Tibial artery (tissue), 4 donors: ENCODE measurements at regions not wholly inside any gene's neighbourhood (a gene's known extent, or its start where the extent isn't known, plus 50 kb on each side); places are given as distances from the start of the nearest gene placed in this dataset.

Source experiments
- DNase-seq, 2 donors: peaks; one replicate each; pipeline ENCODE4 v3.0.0-alpha.2; 2019
- H3K27ac ChIP-seq, 2 donors: fragments of 200-600 bp; sonication (generic) in 1 of 2; 1 replicate in 1 of 2; 2 replicates in 1 of 2; pipeline ENCODE4 v1.5.1; 2018 to 2019; ENCODE audit warnings: mild to moderate bottlenecking in 1 of 2
- H3K27me3 ChIP-seq, 2 donors: fragments of 200-600 bp; sonication (generic) in 1 of 2; one replicate each; pipeline versions ENCODE4 v1.5.1 to v1.6.0; 2016 to 2019
- H3K36me3 ChIP-seq, 3 donors: fragments of 200-600 bp; sonication (generic) in 2 of 3; one replicate each; pipeline ENCODE4 v1.5.1; 2016 to 2019; ENCODE audit warnings: mild to moderate bottlenecking in 2 of 3
- H3K4me1 ChIP-seq, 4 donors: fragments of 200-600 bp; sonication (generic) in 2 of 4; 1 replicate in 3 of 4; 2 replicates in 1 of 4; pipeline ENCODE4 v1.5.1; 2016 to 2019
- H3K4me3 ChIP-seq, 2 donors: fragments of 200-600 bp; sonication (generic) in 1 of 2; 1 replicate in 1 of 2; 2 replicates in 1 of 2; pipeline ENCODE4 v1.5.1; 2018 to 2019; ENCODE audit warnings: mild to moderate bottlenecking in 2 of 2
- H3K9me3 ChIP-seq, 3 donors: fragments of 200-600 bp; sonication (generic) in 1 of 3; one replicate each; pipeline ENCODE4 v1.5.1; 2016 to 2019
- intact Hi-C: fragments of 100-400 bp; cut with DNase I; formaldehyde crosslinking; loops from one replicate; pipeline ENCODE4 v1.15.0; 2023; ENCODE audit warnings: low total_unique reads
- TF ChIP-seq, protein P1 (sequence below), 2 experiments: fragments of 200-600 bp in 1 of 2; fragments of 450-650 bp in 1 of 2; IDR thresholded peaks; one replicate each; pipeline ENCODE4 v1.5.1; 2017 to 2019; ENCODE audit warnings: antibody characterized with exemption in 2 of 2, mild to moderate bottlenecking in 1 of 2, moderate library complexity in 1 of 2

DNA sequence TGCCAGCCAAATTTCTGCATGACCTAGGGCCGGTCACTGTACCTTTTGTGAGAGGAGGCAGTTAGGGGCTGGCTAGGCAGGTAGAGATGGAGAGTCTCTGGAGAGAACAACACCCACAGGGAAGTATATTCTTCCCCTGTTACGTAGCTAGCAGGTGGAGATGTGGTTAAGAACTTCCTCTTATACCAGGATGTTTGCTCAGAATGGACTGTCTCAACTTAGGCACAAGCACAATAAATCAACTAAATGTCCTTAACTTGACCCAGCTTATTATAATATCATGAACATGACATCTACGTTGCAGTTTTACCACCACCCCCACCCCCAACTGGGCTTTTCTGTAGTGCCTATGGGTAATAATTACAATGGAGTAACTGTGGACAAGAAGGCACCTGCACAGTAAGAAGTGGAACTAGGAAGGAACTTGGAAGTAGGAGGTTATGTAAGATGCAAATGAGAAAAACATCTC is 60.7 kb upstream of the MPEG1 start:
- TF ChIP-seq, protein P1, sequence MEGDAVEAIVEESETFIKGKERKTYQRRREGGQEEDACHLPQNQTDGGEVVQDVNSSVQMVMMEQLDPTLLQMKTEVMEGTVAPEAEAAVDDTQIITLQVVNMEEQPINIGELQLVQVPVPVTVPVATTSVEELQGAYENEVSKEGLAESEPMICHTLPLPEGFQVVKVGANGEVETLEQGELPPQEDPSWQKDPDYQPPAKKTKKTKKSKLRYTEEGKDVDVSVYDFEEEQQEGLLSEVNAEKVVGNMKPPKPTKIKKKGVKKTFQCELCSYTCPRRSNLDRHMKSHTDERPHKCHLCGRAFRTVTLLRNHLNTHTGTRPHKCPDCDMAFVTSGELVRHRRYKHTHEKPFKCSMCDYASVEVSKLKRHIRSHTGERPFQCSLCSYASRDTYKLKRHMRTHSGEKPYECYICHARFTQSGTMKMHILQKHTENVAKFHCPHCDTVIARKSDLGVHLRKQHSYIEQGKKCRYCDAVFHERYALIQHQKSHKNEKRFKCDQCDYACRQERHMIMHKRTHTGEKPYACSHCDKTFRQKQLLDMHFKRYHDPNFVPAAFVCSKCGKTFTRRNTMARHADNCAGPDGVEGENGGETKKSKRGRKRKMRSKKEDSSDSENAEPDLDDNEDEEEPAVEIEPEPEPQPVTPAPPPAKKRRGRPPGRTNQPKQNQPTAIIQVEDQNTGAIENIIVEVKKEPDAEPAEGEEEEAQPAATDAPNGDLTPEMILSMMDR (IDR thresholded peaks at IDR 0.05): no peak
- no peak overlapping the region for H3K4me3 ChIP-seq
- no peaks in the 10 kb centered on the region for H3K4me1 ChIP-seq
- no peaks in the 10 kb centered on the region for H3K9me3 ChIP-seq
- no peaks in the 10 kb centered on the region for H3K36me3 ChIP-seq
- intact Hi-C loops: no loop called here
- no peak for DNase-seq
- H3K27me3 ChIP-seq: no peaks in the 10 kb centered on the region
- H3K27ac ChIP-seq: no peak overlapping the region

DNA sequence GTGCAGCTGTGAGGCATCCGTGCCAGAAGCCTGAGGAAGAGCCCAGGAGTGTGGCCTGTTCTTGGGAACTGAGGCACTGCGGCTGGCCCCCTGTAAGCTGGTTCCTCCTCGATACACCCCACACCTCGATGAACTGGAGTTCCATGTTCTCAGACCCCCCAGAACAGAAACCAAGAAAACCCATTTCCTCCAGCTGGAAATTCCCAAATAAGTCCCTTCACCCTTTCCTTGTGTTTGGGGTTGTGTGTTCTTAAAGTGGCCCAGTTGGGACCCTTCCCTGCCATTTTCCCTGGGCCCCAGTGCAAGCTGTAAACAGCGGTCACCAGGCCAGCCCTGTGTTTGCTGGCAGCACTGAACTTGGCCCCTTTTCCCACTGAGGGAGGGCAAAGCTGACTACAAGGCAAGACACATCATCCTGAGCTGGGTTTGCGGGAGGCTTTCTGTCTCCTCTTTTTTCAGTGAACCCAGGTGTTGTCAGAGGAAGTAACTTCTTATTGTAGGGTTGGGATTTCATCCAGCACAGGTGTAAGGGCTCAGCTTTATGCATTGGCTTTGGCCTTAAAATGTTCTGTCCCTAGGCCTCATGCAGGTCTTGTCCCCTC is 60.1 kb upstream of the MPEG1 start:
- DNase-seq: no peak
- no peaks in the 10 kb centered on the region for H3K4me1 ChIP-seq
- H3K27me3 ChIP-seq: no peaks in the 10 kb centered on the region
- TF ChIP-seq, protein P1 (IDR thresholded peaks at IDR 0.05): no peak
- H3K36me3 ChIP-seq: no peaks in the 10 kb centered on the region
- intact Hi-C loops: no loop called here
- no peak overlapping the region for H3K4me3 ChIP-seq
- no peaks in the 10 kb centered on the region for H3K9me3 ChIP-seq
- no peak overlapping the region for H3K27ac ChIP-seq

DNA sequence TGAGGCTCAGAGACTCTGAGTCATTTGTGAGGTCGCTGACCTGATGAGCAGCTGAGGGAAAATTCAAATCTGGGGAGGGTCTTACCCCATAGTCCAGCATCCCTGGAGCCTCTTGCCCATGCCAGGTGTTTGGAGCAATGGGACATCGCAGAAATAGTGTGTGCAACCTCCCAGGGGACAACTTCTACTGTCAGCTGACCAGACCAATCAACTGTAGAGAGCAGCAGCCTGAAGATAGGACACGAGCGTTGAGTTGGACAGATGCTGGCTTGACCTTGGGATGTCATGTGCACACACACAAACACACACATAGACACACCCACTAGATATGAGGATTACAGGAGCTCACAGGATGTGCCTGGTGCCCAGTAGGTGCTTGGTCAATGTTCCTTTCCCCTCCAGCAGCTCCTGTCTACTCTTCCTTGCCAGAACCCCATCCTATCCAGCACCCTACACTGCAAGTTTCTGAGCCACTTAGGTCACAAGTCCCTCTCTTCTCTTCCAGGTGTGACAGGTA is 59.1 kb upstream of the MPEG1 start:
- Histone ChIP-seq H3K4me3 (no peak overlapping the region), H3K27ac (no peak overlapping the region), H3K27me3 (no peaks in the 10 kb centered on the region), H3K9me3 (no peaks in the 10 kb centered on the region), H3K4me1 (no peaks in the 10 kb centered on the region), H3K36me3 (no peaks in the 10 kb centered on the region)
- intact Hi-C loops: no loop called here
- TF ChIP-seq, protein P1 (IDR thresholded peaks at IDR 0.05): no peak
- no peak for DNase-seq

DNA sequence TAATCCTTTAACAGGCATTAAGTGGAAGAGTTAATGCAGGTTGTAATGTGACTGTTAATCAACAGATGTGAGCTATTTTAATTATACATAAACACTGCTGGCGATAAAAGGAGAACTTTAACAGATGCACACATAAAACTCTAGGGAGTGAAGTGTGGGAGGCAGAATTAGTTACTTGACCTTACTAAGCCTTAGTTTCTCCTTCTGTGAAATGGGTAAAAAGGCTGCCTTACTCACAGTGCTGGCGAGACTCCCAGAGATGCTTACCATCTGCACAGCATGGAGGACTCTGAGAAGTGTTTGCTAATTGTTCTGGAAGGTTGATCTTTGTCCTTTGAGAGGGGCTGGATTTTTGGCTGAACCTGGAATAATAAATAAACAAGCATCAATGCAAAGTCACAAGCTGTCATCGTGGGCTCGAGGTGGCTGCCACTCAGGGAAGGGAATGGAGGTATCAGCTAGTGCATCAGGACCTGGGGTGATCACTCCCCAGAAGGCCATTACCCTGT is 58.6 kb upstream of the MPEG1 start:
- no peak for DNase-seq
- TF ChIP-seq, protein P1 (IDR thresholded peaks at IDR 0.05): no peak
- Histone ChIP-seq H3K36me3 (no peaks in the 10 kb centered on the region), H3K4me3 (no peak overlapping the region), H3K27me3 (no peaks in the 10 kb centered on the region), H3K27ac (no peak overlapping the region), H3K4me1 (no peaks in the 10 kb centered on the region), H3K9me3 (no peaks in the 10 kb centered on the region)
- intact Hi-C loops: no loop called here

DNA sequence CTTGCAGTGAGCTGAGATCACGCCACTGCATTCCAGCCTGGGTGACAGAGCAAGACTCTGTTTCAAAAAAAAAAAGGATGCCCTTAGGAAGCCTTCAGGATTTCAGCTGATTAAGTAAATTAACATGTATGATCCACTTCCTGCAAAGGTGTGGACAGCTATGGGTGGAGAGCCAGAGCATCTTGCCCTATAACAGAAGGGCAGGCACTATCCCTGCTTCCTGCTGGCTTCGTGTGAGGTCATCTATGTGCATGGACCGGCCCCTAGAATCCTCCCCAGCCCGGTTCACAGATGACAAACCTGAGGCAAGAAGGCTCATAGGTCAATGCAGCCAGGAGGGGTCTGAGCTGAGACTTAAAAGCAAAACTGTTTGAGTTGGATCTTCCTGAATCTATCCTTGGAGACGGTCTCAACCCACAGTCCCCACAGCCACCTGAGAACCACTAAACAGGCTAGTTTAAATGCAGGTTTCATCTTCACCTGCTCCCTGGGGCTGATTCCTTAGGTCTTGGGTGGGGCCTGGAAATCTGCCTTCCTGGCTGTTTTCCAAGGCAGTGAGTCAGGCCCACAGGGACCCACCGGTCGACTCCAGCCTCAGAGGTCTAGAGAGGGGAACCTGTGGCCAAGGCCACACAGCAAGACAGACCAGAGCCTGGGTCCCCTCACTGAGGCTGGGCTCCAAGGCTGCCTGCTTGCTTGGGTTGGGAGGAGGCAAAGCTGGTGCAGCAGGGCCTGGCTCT is 55.2 kb upstream of the MPEG1 start:
- Histone ChIP-seq H3K27me3 (no peaks in the 10 kb centered on the region), H3K27ac (no peak overlapping the region), H3K4me1 (no peaks in the 10 kb centered on the region), H3K36me3 (no peaks in the 10 kb centered on the region), H3K4me3 (no peak overlapping the region), H3K9me3 (no peaks in the 10 kb centered on the region)
- TF ChIP-seq, protein P1 (IDR thresholded peaks at IDR 0.05): no peak
- intact Hi-C loops: no loop called here
- no peak for DNase-seq
